Neutrophil (primary cell): ENCODE measurements at regions not wholly inside any gene's neighbourhood (a gene's known extent, or its start where the extent isn't known, plus 50 kb on each side); places are given as distances from the start of the nearest gene placed in this dataset.

Experiments
- H3K27ac ChIP-seq: fragments of 200-600 bp; sonication (generic); 2 replicates; pipeline ENCODE4 v1.5.1; 2016; ENCODE audit warnings: mild to moderate bottlenecking, moderate library complexity
- H3K27me3 ChIP-seq: fragments of 200-600 bp; sonication (generic); 2 replicates; pipeline ENCODE4 v1.6.0; 2016; ENCODE audit warnings: mild to moderate bottlenecking
- H3K36me3 ChIP-seq: fragments of 200-600 bp; sonication (generic); 2 replicates; pipeline ENCODE4 v1.5.1; 2017
- H3K4me1 ChIP-seq, 2 experiments: fragments of 200-600 bp in 1 of 2; sonication (generic) in 1 of 2; 1 replicate in 1 of 2; 2 replicates in 1 of 2; pipeline versions ENCODE4 v1.5.1 to v1.6.1; 2013 to 2016; ENCODE audit warnings: low read depth in 1 of 2, low read length in 1 of 2, mild to moderate bottlenecking in 1 of 2, moderate library complexity in 1 of 2; ENCODE audit not compliant: control insufficient read depth in 1 of 2, insufficient read depth in 1 of 2
- H3K4me3 ChIP-seq, 2 experiments: fragments of 200-600 bp in 1 of 2; sonication (generic) in 1 of 2; 1 replicate in 1 of 2; 2 replicates in 1 of 2; pipeline ENCODE4 v1.5.1; 2013 to 2016; ENCODE audit warnings: low read depth in 1 of 2, low read length in 1 of 2, mild to moderate bottlenecking in 1 of 2, moderate library complexity in 1 of 2
- H3K9me3 ChIP-seq: fragments of 200-600 bp; sonication (generic); 2 replicates; pipeline ENCODE4 v1.5.1; 2016
- CTCF ChIP-seq: fragments of 200-600 bp; sonication (generic); IDR thresholded peaks from 2 replicates; pipeline ENCODE4 v1.5.1; 2016; ENCODE audit warnings: antibody characterized with exemption

- Histone ChIP-seq H3K27me3 (no peaks in the 10 kb centered on the region), H3K4me1 (no peaks in the 10 kb centered on the region), H3K27ac (no peak overlapping the region), H3K4me3 (no peak overlapping the region), H3K36me3 (no peaks in the 10 kb centered on the region), H3K9me3 (no peaks in the 10 kb centered on the region)
- no peak for TF ChIP-seq CTCF
Measured at GRCh38 chr11:25920356-25920755, 411.6 kb upstream of the ANO3 start.

- no peak for TF ChIP-seq CTCF
- Histone ChIP-seq H3K27ac (no peak overlapping the region), H3K4me3 (no peak overlapping the region), H3K9me3 (no peaks in the 10 kb centered on the region), H3K4me1 (no peaks in the 10 kb centered on the region), H3K36me3 (no peaks in the 10 kb centered on the region), H3K27me3 (no peaks in the 10 kb centered on the region)
Measured at GRCh38 chr11:25924586-25924985, 407.3 kb upstream of the ANO3 start.

GRCh38 chr11:25925359-25925758 is 406.6 kb upstream of the ANO3 start:
- TF ChIP-seq CTCF, result no peak
- Histone ChIP-seq H3K9me3 (no peaks in the 10 kb centered on the region), H3K4me1 (no peaks in the 10 kb centered on the region), H3K4me3 (no peak overlapping the region), H3K36me3 (no peaks in the 10 kb centered on the region), H3K27ac (no peak overlapping the region), H3K27me3 (no peaks in the 10 kb centered on the region)

- no peak overlapping the region for H3K27ac ChIP-seq
- no peak overlapping the region for H3K4me3 ChIP-seq
- no peaks in the 10 kb centered on the region for H3K36me3 ChIP-seq
- TF ChIP-seq CTCF, result no peak
- H3K9me3 ChIP-seq, result no peaks in the 10 kb centered on the region
- no peaks in the 10 kb centered on the region for H3K27me3 ChIP-seq
- H3K4me1 ChIP-seq, result no peaks in the 10 kb centered on the region
Measured at GRCh38 chr11:25927411-25927953, 404.4 kb upstream of the ANO3 start.

GRCh38 chr11:25928076-25928475 is 403.9 kb upstream of the ANO3 start:
- Histone ChIP-seq H3K36me3 (no peaks in the 10 kb centered on the region), H3K4me3 (no peak overlapping the region), H3K27me3 (no peaks in the 10 kb centered on the region), H3K27ac (no peak overlapping the region), H3K4me1 (no peaks in the 10 kb centered on the region), H3K9me3 (no peaks in the 10 kb centered on the region)
- TF ChIP-seq CTCF, result no peak

GRCh38 chr11:25938952-25939351 is 393.0 kb upstream of the ANO3 start:
- Histone ChIP-seq H3K27me3 (no peaks in the 10 kb centered on the region), H3K9me3 (no peaks in the 10 kb centered on the region), H3K4me3 (no peak overlapping the region), H3K4me1 (no peaks in the 10 kb centered on the region), H3K27ac (no peak overlapping the region), H3K36me3 (no peaks in the 10 kb centered on the region)
- no peak for TF ChIP-seq CTCF
